UCSD-AML1 (cell line): ENCODE measurements at regions not wholly inside any gene's neighbourhood (a gene's known extent, or its start where the extent isn't known, plus 50 kb on each side); places are given as distances from the start of the nearest gene placed in this dataset.
A peak's percentile ranks its signal among the peaks of the same experiment; 100 is the strongest.
"Not testable (repeated sequence)": the region's sequence is repeated elsewhere in the genome, so short reads cannot be mapped to it uniquely, and the experiment has no call there.

Experiments used
- DNase-seq: peaks from one replicate; lab custom pipeline; 2025; ENCODE audit not compliant: unreplicated experiment; lab: John Stamatoyannopoulos, UW

GRCh38 chr3:139113231-139113992 lies 68.7 kb upstream of the PRR23C start:
- DNase-seq, result no peak

GRCh38 chr3:139113993-139114375 lies 69.3 kb upstream of the PRR23C start:
- no peak for DNase-seq

GRCh38 chr3:139116631-139117030 lies 71.9 kb upstream of the PRR23C start:
- DNase-seq, result not testable (repeated sequence)

- DNase-seq, result no peak
Measured at GRCh38 chr3:139117136-139117675, 72.5 kb upstream of the PRR23C start.

- no peak for DNase-seq
Measured at GRCh38 chr3:139117883-139118760, 73.4 kb upstream of the PRR23C start.

GRCh38 chr3:139118835-139119234 lies 74.1 kb upstream of the PRR23C start:
- DNase-seq, result no peak

- no peak for DNase-seq
Measured at GRCh38 chr3:139119331-139120025, 74.8 kb upstream of the PRR23C start.

- DNase-seq, result peak; percentile 82
Measured at GRCh38 chr3:139120086-139121056, 75.7 kb upstream of the PRR23C start.

GRCh38 chr3:139121513-139122220 lies 77.0 kb upstream of the PRR23C start:
- DNase-seq, result no peak

- no peak for DNase-seq
Measured at GRCh38 chr3:139122221-139122581, 77.5 kb upstream of the PRR23C start.

- DNase-seq, result no peak
Measured at GRCh38 chr3:139122612-139123011, 77.9 kb upstream of the PRR23C start.

- peak; percentile 43 for DNase-seq
Measured at GRCh38 chr3:139123377-139124095, 78.8 kb upstream of the PRR23C start.

GRCh38 chr3:139124197-139124596 lies 79.5 kb upstream of the PRR23C start:
- DNase-seq, result no peak

- DNase-seq, result no peak
Measured at GRCh38 chr3:139127101-139127500, 82.4 kb upstream of the PRR23C start.

- DNase-seq, result not testable (repeated sequence)
Measured at GRCh38 chr3:139127629-139128028, 82.9 kb upstream of the PRR23C start.

GRCh38 chr3:139128803-139129202 lies 84.1 kb upstream of the PRR23C start:
- no peak for DNase-seq

- no peak for DNase-seq
Measured at GRCh38 chr3:139129892-139130291, 85.2 kb upstream of the PRR23C start.

- no peak for DNase-seq
Measured at GRCh38 chr3:139130390-139131140, 85.9 kb upstream of the PRR23C start.
